ENCODE measurements at regions not wholly inside any gene's neighbourhood (a gene's known extent, or its start where the extent isn't known, plus 50 kb on each side); places are given as distances from the start of the nearest gene placed in this dataset.

GRCh38 chr10:34049887-34050286 is 715.4 kb upstream of the NRP1 start:
- TF ChIP-seq CTCF (IDR thresholded peaks at IDR 0.05) (no peak), EP300 (IDR thresholded peaks at IDR 0.05; ENCODE audit: low read depth) (no peak), POLR2A (IDR thresholded peaks at IDR 0.05) (no peak), POLR2AphosphoS5 (IDR thresholded peaks at IDR 0.05) (no peak)
